M059J (cell line): ENCODE measurements at regions not wholly inside any gene's neighbourhood (a gene's known extent, or its start where the extent isn't known, plus 50 kb on each side); places are given as distances from the start of the nearest gene placed in this dataset.
"Not testable (repeated sequence)": the region's sequence is repeated elsewhere in the genome, so short reads cannot be mapped to it uniquely, and the experiment has no call there.

Experiments
- DNase-seq: peaks from one replicate; pipeline ENCODE4 v3.0.0-alpha.2; 2012; ENCODE audit warnings: low read depth

DNA sequence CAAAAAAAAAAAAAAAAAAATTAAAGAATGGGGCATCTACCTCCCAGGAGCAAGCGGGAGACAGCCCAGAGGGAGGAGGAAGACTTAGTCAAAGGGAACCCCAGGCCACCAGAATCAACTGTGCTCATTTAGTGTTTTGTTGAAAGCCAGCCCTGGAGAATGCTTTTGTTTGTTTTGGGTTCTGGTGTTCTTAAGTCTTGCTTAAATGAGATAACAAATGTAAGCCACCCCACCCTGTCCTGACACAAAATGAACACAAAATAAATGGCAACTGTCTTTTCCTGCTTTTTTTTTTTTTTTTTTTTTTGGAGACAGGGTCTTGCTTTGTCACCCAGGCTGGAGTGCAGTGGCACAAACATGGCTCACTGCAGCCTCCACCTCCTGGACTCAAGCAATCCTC is 165.0 kb upstream of the JARID2 start:
- DNase-seq, result no peak

DNA sequence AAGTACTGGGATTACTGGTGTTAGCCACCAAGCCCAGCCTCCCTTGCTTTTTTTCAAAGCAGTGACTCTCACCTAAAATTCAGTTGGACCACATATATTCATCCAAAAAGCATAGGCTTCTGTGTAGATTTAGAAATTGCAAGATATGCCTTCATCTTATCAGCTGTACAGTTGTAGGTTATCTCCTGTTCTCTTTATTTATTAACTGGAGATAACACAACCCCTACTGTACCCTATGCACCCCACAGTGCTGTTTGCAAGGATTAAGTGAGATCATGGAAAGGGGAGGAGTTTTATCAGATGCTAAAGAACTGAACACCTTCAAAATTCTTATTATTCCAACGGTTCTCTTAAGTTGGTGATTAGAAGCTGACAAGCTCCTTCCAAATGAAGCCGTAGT is 164.4 kb upstream of the JARID2 start:
- DNase-seq, result no peak

DNA sequence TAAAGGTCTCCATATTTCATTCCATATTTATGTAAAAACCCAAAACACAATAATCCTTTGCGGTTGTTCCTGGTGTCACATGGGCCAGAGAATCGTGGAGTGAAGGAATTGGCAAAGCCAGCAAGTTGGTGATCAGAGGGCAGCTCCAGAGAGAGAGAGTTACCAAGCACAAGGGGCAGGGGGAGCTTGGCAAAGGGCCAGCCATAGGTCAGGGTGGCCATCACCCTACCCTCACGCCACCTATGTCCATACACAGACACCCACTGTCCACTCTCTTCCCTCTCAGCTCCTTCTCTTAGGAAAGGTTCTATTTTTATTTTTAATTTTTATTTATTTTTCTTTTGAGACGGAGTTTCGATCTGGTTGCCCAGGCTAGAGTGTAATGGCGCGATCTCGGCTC is 163.2 kb upstream of the JARID2 start:
- DNase-seq, result no peak

DNA sequence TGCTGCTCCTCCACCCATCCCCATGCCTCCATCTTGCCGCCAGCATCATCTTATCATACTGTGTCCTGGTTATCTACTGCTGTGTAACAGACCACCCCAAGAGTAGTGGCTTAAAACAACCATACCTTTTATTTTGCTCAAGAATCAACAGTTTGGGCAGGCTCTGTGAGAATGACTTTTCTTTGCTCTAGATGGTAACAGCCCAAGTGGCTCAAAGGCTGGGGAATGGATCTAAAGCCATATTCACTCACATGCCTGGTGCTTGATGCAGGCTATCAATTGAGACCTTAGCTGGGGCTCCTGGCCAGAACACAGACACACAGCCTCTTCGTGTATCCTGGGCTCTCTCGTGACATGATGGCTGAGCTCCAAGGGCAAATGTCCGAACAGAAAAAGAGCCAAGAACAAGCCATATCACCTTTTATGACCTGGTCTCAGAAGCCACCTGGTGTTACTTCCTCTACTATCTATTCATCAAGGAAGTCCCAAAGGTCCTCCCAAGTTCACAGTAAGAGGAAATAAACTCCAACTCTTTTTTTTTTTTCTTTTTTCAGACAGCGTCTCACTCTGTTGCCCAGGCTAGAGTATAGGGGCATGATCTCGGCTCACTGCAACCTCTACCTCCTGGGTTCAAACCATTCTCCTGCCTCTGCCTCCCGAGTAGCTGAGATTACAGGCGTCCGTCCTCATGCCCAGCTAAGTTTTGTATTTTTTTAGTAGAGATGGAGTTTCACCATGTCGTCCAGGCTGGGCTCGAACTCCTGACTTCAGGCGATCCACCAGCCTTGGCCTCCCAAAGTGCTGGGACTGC is 159.3 kb upstream of the JARID2 start:
- no peak for DNase-seq

DNA sequence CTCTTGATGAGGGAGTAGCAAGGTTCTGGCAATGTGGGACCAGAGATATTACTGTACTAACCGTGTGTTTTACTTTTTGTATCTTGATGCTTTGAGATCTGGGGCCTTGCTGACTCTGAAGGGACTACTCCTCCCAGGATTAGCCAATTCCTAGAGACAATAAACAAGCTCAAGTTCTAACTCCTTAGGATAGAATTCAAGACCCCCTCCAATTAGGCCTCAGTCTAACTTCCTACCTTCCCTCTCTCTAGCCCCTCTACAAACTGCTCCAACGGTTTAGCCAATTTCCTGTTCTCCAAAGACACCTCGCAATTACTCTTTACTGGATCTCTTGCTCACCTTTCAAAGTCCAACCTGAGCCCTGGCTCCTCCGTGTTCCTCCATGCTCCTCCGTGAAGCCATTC is 158.7 kb upstream of the JARID2 start:
- DNase-seq, result no peak

DNA sequence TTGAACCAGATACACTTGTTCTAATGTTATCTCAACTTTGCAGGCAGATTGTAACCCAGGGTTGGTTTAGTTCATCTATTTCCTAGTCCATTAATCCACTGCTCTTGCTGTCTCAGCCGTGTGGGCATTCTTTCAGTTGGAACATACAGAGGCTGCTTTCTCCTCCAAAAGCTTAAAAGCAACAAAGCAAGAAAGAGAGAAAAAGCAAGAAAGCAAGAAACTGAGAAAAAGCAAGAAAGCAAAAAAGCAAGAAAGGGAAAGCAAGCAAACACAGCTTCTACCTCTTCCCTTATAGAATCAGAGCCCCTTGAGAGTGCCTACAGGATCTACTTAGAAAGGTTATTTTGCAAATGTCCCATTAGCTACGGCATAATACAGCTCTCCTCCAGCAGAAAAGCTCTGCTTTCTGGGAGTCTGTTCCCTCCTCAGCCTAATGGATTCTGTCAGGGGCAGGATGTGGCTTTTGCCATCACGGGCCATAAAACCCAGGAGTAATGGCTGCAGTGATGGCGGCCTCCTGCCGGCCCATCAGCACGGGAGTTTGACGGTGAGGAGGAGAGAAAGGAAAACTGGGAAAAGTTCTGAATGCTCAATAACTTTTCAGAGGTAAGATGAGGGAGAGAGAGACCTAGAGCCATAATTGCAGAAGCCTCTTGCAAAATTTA is 156.8 kb upstream of the JARID2 start:
- no peak for DNase-seq

DNA sequence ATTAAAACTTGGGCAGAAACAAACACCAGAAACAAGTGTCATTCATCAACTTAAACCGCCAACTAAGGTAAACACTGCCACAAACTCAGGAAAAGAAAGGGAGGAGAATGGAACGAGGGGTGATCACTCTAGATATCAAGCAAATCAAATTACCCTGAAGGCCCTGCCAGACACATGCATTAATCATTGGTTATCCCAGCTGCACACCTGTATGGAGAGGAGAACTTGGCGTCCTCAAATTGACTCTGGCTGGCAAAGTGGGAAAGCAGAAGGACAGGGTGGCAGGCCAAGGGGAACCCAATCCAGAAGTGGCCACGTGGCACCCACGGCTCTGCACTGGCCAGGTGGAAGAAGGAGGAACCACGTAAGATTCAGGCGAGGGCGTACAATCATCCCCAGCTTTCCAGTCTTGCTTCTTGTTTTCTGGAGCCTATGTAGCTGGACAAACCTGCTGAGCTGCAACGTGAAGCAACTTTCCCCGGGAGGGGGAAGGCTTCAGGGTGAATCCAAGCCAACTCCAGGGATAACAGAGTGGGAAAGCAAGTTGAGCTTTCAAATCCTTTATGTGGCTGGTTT is 156.2 kb upstream of the JARID2 start:
- DNase-seq, result no peak

DNA sequence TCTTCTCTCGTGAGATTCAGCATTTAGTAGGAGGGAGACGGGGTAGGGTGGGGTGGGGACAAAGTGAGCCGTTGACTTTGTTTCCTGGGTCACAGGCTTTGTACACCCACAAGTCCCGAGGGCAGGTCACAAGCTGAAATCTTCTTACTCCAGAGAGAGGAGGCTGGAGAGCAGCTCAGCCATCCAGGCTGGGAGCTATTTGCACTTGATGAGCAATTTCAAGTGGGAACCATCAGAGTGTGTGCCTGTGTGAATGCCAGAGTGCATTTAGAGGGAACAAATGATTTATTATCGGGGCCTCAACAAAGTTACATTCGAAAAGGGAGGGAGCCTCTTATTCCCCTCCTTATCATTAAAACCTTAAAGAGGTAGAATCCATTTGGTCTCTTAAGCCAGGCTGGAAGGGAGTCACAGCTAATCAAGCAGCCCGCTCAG is 155.7 kb upstream of the JARID2 start:
- no peak for DNase-seq

DNA sequence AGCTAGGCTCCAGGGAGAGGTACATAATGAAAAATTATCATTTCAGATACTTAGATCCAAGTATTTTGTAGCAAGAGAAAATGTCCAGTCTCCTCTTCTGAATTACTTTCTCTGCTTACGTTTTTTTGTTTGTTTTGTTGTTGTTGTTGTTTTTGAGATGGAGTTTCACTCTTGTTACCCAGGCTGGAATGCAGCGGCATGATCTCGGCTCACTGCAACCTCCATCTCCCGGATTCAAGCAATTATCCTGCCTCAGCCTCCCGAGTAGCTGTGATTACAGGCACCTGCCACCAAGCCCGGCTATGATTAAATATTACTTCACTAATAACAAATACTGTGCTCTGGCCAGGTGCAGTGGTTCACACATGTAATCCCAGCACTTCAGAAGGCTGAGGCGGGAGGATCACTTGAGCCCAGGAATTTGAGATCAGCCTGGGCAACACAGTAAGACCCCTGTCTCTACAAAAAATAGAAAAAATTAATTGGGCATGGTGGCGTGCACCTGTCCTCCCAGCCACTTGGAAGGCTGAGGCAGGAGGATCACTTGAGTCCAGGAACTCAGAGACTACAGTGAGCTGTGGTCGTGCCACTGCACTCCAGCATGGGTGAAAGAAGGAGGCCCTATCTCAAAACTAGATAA is 155.0 kb upstream of the JARID2 start:
- DNase-seq, result no peak

DNA sequence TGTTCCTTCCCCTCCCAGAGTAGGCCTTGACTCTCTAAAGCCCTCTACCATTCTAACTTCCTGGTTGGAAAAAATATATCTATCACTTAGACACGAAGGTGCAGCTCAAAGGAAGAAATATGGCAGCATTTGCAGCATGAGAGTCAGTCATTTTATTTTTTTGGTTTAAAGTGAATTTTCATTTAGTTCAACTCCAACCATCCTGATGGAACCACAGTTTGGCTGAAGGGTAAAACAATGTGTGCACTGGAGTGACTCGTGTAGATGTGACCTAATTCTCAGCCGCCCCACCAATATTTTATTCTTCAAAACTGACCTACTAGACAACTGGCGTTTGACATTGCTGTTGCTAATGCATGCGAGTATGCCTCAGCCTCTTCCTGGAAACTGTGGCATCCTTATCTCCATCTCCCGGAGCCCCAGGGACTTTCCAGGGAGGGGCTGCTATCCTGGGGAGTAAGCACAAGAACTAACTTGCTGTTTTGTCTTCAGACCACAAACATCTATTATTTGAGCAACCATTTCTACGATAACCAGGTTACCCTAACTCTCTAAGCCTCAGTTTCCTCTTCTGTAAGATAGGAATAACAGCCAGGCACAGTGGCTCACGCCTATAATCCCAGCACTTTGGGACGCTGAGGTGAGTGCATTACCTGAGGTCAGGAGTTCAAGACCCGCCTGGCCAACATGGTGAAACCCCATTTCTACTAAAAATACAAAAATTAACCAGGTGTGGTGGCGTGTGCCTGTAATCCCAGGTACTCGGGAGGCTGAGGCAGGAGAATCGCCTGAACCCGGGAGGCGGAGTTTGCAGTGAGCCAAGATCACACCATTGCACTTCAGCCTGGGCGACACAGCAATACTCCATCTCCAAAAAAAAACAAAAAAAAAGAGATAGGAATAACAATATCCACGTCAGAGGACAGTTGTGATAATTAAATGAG is 148.7 kb upstream of the JARID2 start:
- peak; percentile 54 for DNase-seq

DNA sequence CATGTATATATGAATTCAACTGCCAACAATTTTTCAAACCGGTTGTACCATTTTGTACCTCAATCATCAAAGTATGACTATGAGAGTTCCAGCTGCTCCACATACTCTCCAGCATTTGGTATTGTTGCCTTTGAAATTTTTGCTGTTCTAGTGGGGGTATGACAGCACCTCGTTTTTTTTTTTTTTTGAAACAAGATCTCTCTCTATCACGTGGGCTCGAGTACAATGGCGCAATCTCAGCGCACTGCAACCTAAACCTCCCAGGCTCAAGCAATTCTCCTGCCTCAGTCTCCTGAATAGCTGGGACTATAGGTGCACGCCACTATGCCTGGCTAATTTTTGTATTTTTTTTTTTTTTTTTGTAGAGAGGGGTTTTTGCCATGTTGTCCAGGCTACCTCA is 144.7 kb upstream of the JARID2 start:
- DNase-seq, result no peak

DNA sequence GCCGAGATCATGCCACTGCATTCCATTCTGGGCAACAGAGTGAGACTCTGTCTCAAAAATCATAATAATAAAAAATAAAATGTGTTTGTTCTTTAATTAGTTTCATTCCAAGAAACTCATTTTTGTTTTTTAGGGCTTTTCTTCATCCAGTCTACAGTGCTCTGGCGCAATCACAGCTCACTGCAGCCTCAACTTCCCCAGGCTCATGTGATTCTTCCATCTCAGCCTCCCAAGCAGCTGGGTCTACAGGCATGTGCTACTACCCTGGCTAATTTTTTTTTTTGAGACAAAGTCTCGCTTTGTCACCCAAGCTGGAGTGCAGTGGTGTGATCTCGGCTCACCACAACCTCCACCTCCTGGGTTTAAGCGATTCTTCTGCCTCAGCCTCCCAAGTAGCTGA is 143.6 kb upstream of the JARID2 start:
- no peak for DNase-seq

DNA sequence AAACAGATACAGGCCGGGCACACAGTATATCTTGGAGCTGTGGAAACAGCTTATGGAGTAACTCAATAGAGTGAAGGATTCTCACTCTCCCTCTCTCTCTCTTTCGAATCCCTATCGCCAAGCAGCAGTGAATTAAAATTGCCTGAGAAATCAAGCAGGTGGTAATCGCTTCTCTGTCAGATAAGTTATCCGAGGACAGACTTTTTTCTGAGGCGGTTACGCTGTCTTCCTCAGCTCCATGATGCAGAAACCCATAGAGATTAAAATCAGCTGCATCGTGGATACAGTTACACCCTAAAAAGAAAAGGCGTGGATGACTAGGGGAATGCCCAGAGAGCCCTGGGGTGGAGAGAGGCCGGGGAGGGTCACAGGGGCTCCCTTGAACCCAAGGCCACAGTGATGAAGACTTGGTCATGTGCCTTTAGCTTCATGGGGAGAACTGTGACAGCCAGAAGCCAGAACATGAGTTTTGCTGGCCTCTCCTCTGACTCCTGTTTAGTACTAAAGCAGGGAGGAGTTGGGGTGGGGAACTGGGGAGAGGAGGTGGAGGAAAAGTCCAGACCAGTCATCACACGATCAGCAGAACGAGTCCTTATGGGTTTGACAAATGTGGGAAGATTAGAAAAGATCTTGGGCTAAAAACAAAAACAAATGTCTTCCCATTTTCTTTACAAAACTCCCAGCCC is 138.8 kb upstream of the JARID2 start:
- DNase-seq, result no peak

DNA sequence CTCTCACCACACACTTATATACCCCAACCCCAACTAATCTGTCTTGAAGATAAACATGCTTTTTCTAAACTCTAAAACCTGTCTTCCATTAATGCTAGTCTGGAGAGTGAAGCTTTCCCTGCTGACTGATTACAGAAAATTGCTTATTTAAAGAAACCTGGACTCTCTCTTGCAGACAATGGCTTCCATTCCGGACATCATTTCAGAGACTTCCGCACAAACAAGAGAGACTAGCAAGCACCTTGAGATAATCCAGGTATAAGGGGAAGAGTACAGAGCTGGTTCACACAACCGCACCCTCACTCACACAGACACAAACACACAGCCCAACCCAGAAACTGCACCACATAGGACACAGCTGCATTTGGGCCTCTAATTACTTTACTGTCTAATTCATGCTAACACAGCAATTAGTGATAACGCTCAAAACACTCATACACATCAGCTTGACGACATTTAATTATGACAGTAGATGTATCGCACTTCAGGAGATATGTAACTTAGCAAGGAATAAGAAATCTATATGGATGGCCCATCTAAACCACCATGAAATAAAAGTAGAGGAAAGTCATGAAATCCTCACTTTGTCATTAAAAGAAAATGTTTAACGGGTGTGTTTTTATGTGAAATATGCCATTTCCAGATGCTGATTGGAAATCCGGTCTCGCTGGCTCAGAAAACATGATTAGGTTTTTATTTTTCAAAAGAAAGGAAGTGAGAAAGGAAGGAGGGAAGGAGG is 138.1 kb upstream of the JARID2 start:
- no peak for DNase-seq

DNA sequence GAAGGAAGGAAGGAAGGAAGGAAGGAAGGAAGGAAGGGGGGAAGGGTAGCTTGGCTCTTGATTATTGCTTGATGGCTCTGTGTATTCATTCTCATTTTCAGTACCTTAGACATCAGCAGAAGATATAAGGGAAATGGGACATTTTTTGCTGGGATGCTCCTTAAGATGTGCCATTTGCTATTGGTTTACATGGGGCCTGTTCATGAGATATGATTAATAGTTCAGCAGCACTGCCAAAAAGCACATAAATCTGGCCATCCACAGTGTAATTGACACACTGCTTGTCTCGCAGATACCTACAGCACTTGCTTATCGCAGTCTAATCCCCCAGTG is 137.5 kb upstream of the JARID2 start:
- DNase-seq, result no peak

DNA sequence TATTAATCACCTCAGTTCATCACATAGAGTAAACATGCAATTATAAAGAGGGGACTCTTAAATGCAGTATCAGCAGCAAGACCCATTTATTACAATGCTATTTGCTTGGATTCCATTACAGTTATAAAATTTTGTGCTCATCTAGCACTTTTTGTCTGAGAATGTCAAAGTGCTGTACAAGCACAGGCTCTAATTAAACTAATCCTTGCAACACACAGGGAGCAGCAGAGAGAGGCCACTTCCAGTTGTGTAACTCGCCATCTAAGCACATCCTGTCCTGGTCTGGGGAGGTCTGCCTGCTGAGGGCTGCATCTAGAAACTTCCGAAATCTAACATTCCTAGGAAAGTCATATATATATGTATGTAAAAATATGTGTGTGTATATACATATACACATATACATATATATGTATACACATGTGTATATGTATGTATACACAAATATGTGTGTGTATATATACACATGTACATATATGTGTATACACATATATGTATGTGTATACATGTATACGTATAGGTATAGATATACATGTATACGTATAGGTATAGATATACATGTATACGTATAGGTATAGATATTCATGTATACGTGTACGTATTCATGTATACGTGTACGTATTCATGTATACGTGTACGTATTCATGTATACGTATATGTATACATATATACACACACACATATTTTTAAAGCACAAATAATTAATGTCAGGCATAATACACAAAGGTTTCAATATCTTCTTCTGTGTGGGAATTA is 136.4 kb upstream of the JARID2 start:
- DNase-seq, result no peak

DNA sequence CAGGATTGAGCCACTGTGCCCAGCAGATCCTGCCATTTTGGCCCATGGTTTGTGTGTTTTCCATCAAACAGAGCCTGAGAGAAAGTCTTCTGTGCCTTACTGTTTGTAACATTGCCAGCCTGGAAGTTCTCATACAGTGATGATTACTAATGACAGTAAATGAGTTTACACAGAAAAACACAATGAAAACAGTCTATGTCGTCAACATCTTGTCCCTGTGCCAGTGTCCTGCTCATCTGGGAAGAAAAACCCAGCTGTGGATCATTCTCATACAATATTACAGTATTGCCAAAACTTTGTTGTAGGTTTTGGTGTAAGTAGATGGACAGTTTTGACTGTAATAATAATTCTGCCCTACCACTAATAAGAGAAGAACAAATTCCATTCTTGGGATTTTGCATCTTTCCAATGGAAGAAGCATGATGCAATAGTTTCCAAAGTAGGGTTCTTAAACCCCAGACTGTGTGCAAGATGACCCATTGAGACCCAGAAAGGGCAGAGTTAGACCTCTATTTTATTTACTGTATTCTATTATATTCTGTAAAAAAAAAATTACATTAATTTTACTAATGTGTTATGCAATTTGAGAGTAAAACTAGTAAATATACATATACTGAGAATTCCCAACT is 135.0 kb upstream of the JARID2 start:
- no peak for DNase-seq

DNA sequence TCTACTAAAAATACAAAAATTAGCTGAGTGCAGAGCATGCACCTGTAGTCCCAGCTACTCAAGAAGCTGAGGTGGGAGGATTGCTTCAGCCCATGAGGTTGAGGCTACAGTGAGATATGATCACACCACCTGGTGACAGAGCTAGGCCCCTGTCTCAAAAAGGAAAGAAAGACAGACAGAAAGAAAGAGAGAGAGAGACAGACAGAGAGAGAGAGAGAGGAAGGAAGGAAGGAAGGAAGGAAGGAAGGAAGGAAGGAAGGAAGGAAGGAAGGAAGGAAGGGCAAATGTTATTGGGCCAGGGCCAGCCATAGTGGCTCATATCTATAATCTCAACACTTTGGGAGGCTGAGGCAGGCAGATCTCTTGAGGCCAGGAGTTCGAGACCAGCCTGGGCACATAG is 134.3 kb upstream of the JARID2 start:
- not testable (repeated sequence) for DNase-seq

DNA sequence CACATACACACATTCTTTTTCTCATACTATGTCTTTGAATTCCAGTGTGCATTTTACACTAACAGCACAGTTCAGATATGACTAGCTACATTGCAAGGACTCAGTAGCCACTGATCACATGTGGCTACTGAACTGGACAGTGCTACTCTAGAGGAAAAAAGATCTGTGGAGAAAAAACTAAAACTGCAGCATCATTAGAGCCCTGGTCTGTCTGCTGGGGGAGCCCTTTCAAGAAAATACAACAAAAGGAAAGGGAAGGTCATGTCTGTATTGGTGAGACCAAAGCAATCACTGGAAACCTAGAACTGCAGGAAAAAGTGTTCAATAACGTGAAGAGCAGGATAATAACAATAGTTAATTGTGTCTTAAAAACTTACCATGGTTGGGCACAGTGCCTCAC is 132.3 kb upstream of the JARID2 start:
- DNase-seq, result no peak
